Stomach smooth muscle (tissue), 2 donors: ENCODE measurements at regions not wholly inside any gene's neighbourhood (a gene's known extent, or its start where the extent isn't known, plus 50 kb on each side); places are given as distances from the start of the nearest gene placed in this dataset.

Experiments used
- H3K27ac ChIP-seq: one replicate; pipeline ENCODE4 v1.7.0; 2013; ENCODE audit warnings: mild to moderate bottlenecking, low read length, inconsistent platforms
- H3K27me3 ChIP-seq, 2 donors: one replicate each; pipeline ENCODE4 v1.7.0; 2013; ENCODE audit warnings: low read length in 2 of 2; ENCODE audit not compliant: insufficient read depth in 2 of 2, control insufficient read depth in 1 of 2
- H3K36me3 ChIP-seq, 2 donors: one replicate each; pipeline ENCODE4 v1.7.0; 2013; ENCODE audit warnings: low read length in 2 of 2; ENCODE audit not compliant: control insufficient read depth in 2 of 2, insufficient read depth in 2 of 2
- H3K4me1 ChIP-seq: one replicate; pipeline ENCODE4 v1.7.0; 2013; ENCODE audit warnings: low read length; ENCODE audit not compliant: control insufficient read depth, insufficient read depth
- H3K4me3 ChIP-seq, 2 donors: one replicate each; pipeline ENCODE4 v1.7.0; 2013; ENCODE audit warnings: low read length in 2 of 2
- H3K9ac ChIP-seq, 2 donors: one replicate each; pipeline ENCODE4 v1.7.0; 2013; ENCODE audit warnings: low read length in 2 of 2, mild to moderate bottlenecking in 1 of 2
- H3K9me3 ChIP-seq, 2 donors: one replicate each; pipeline ENCODE4 v1.7.0; 2013; ENCODE audit warnings: low read length in 2 of 2; ENCODE audit not compliant: control insufficient read depth in 2 of 2
- donor health status: healthy.
- donor health status: Pancreatic carcinoma.

DNA sequence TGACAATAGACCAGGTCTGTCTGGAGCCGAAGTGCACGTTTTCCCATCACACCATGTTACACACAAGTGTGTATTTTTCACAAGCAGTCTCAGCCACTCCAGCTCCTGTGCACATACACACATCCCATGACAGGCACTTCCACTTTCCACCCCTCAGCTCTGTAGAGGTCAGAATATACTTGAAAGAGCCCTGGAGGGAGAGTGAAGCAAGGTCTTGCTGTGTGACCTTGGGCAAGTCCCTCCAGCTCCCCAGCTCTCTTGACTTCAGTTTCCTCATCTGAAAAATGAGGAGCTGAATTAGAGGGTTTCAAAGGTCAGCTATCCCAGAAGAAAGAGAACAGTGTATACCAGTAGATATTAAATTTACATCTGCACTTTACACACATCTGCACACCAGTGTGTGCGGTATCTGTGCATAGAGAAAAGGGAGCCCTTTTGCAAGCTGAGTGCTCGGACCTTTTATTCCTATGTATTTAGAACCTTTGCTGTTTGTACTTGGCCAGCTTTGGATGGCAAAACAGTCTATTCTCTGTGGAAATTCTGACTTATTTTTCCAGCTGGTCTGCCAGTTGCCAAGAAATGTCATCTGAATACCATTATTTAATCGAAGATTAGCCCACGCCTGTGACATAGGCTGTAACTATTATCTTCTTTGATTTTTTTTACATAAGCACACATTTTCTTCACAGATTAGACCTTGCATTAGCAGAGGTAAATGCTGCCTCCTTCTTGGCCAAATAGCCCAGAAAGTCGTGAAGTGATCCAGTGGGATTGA, 528.0 kb downstream of the BNC2 start:
- Histone ChIP-seq H3K27ac (no peak overlapping the region), H3K4me3 (no peak overlapping the region), H3K27me3 (no peaks in the 10 kb centered on the region), H3K36me3 (no peaks in the 10 kb centered on the region), H3K9me3 (no peaks in the 10 kb centered on the region), H3K9ac (no peak overlapping the region), H3K4me1 (peaks cover 11% of the 10 kb centered on the region)

DNA sequence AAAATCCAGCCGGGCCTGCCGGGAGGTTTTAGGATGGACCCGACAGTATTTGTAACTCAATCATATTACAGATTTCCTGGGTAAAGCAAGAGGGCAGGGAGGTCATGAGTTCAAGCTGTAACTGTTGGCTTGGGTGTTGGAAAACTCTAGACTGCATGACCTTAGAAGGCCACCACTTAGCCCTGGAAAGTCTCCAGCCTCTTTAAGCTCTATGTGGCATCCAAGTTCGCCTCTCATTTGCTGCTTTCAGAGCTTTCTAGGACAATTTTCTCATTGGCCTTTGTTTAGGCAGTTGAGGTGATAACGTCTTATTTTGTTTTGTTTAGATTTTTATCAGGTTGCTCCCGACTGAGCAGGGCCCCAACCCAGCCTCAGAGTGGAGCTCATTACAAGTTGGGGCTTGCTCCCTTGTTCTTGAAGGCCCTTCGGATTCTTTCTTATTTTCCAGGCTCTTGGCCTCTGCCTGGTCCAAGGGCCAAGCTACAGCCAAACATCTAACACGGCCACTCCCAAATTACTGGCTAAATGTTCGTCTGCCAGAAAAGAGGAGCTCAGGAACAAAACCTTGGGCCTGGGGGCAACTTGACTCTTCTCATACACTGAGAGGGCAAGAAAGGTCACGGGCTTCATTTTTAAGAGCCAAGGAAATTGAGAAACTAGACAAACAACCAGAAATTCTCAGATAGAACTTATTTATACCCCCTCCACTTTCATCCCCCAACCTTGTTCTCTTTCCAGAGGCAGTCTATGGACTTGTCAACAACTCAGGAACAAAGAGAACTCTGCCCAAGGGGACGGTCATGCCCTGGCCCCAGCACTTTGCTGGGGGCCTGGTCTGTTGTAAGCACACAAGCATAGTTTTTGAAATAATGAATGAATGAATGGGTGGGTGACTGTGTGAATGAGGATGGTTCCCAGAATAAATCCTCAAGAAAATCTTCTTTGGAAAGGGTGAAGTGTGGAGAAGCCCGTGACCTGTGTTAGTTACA, 526.9 kb downstream of the BNC2 start:
- H3K9me3 ChIP-seq = no peaks in the 10 kb centered on the region
- H3K9ac ChIP-seq = no peak overlapping the region
- H3K4me3 ChIP-seq = no peak overlapping the region
- peaks cover 11% of the 10 kb centered on the region for H3K4me1 ChIP-seq
- H3K36me3 ChIP-seq = no peaks in the 10 kb centered on the region
- no peaks in the 10 kb centered on the region for H3K27me3 ChIP-seq
- H3K27ac ChIP-seq = no peak overlapping the region

DNA sequence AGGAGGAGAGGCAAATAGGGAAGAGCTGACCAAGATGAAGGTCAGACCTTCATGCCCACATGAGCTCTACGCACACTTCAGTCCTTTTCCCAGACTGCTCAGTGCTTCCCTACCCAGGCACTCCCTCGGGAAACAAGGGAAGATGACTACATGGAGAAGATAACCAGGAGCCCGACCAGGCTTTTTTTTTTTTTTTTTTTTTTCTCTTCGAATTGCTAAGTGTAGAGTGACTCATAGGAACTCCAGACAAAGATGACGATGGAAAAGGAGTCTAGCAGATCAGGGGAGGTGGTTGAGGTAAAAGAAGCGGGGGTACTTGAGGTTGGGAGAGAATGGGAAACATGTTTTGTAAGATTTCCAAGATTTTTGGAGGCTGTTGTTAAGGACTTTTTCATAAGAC, 526.1 kb downstream of the BNC2 start:
- Histone ChIP-seq H3K27ac (no peak overlapping the region), H3K9ac (no peak overlapping the region), H3K27me3 (no peaks in the 10 kb centered on the region), H3K4me1 (peaks cover 11% of the 10 kb centered on the region), H3K4me3 (no peak overlapping the region), H3K9me3 (no peaks in the 10 kb centered on the region), H3K36me3 (no peaks in the 10 kb centered on the region)

DNA sequence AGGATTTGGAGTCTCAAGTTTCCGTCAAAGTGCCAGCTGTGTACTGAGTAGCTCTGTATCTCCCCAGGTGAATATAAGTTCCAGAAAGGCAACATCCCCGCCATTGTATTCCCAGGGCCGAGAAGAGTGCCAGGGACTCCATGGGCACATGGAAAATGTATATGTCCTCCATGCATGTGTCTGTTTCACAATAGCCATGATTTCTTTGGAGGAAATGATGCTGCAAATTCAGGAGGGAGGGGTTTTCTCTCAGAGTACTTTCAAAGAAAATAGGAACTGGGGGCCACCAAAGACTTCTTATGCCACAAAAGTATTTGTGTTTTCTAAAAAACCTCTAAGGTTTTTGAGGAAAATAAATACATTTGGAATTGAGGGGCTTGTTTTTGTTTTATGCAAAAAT, 524.6 kb downstream of the BNC2 start:
- Histone ChIP-seq H3K27me3 (no peaks in the 10 kb centered on the region), H3K27ac (no peak overlapping the region), H3K9me3 (no peaks in the 10 kb centered on the region), H3K4me3 (no peak overlapping the region), H3K9ac (no peak overlapping the region), H3K4me1 (peaks cover 11% of the 10 kb centered on the region), H3K36me3 (no peaks in the 10 kb centered on the region)

DNA sequence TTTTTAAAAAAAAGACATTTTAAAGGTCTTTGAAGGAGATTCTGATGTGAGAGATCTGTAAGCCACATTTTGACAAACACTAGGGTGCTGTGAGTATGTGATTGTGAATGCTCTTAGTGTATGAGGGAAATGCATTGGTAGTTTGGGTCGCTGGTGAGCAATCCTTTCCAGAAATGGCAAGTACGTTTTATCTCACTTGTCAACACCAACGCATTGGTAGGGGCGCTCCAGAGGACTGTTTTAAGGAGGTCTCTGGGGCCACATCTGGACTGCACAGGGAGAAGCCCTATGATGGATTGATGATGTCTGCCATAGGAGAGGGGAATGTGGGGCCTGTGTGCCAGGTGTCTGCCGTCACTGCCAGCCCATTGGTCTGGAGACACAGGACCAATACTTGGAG, 522.6 kb downstream of the BNC2 start:
- H3K4me3 ChIP-seq = no peak overlapping the region
- peaks cover 8% of the 10 kb centered on the region for H3K4me1 ChIP-seq
- H3K9me3 ChIP-seq = no peaks in the 10 kb centered on the region
- H3K27me3 ChIP-seq = no peaks in the 10 kb centered on the region
- no peak overlapping the region for H3K9ac ChIP-seq
- H3K27ac ChIP-seq = no peak overlapping the region
- H3K36me3 ChIP-seq = no peaks in the 10 kb centered on the region

DNA sequence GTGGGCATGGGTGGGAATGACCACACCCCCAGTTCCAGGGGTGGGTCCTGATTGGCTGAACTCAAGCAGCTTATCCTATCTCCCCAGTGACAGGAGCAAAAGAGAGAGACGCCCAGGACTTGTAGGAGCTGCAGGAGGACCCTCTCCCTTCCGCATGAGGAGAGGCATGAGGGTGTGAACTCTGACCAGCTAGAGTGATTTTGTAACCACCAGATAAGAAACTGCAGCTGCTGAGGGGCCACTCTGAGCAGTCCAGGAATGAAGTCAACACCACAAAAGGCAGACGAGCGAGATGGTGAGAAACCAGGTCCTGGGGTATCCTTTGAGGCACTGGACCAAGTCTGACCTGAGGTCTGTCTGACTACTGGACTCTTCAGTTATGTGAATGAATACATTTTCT, 521.9 kb downstream of the BNC2 start:
- no peaks in the 10 kb centered on the region for H3K36me3 ChIP-seq
- H3K9me3 ChIP-seq = no peaks in the 10 kb centered on the region
- H3K4me3 ChIP-seq = no peak overlapping the region
- no peak overlapping the region for H3K9ac ChIP-seq
- H3K27ac ChIP-seq = no peak overlapping the region
- H3K4me1 ChIP-seq = peaks cover 3% of the 10 kb centered on the region
- no peaks in the 10 kb centered on the region for H3K27me3 ChIP-seq

DNA sequence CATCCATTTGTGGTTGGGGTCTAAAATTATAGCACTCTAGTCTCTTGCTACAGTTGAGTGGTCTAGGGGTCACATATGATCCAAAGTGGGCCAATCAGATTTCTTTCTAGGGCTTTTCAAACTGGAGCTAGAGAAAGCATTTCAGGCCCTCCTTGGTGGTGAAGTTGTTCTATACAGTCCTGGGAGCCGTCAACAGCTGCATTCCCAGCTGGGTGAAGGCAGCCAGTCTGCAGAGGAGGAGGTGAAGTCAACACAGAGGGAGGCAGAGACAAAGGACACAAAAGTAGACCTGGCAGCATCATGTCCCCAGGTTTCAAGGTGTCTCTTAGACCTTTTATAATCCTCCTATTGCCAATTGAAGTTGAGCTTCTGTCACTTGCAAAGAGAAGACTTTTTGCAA, 518.2 kb downstream of the BNC2 start:
- Histone ChIP-seq H3K9ac (no peak overlapping the region), H3K9me3 (no peaks in the 10 kb centered on the region), H3K27me3 (no peaks in the 10 kb centered on the region), H3K4me3 (no peak overlapping the region), H3K36me3 (no peaks in the 10 kb centered on the region), H3K4me1 (no peaks in the 10 kb centered on the region), H3K27ac (no peak overlapping the region)

DNA sequence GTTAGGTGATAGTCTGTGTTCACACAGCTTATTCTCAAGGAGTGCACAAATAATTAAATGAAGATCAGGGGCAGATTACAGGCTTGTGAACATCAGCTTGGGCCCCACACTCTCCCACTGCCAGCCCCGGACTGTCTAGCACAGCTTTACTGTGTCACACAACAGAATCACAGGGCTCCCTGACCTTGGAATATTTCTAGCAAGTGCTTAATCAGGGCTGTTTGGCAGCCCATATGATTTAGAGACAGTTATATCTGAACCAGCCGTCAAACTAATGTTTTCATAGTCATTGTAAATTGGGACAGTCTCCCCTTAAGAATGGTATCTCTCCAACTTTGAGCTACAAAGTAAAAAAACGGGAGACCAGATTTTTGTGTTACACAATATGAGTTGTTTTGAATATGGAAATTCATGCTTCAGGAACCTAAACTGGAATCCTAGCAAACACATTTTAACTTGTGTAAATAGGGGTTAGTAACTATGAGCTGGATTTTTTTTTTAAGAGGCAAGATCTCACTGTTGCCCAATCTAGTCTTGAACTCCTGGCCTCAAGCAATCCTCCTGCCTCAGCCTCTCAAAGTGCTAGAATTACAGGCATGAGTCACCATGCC, 517.6 kb downstream of the BNC2 start:
- H3K9ac ChIP-seq = no peak overlapping the region
- H3K36me3 ChIP-seq = no peaks in the 10 kb centered on the region
- no peak overlapping the region for H3K27ac ChIP-seq
- no peaks in the 10 kb centered on the region for H3K9me3 ChIP-seq
- no peak overlapping the region for H3K4me3 ChIP-seq
- H3K4me1 ChIP-seq = no peaks in the 10 kb centered on the region
- no peaks in the 10 kb centered on the region for H3K27me3 ChIP-seq

DNA sequence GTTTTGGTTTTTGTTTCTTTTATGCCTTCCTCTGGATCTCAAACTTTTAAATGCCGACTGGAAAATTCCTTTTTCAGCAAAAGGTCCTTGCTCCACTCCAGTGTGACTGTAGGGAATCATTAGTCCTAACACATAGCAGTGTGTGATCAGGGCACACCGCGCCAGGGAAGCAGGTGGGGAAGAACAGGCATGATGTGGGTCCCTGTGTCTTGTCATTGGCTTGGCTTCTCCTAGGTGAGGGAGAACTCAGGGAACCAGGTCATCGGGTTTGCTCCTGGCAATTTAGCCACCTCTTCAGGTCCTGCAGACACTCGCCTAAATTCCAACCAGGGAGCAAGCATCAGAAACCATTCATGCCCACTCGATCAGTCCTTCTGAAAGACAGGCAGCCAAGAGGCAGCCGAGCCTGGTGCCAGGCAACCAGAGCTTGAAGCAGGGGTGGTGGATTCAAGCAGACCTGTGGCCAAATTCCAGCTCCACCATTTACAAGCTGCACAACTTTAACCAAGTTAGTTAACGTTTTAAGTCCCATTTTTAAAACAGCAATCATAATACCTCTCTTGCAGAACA, 514.2 kb downstream of the BNC2 start:
- no peak overlapping the region for H3K9ac ChIP-seq

DNA sequence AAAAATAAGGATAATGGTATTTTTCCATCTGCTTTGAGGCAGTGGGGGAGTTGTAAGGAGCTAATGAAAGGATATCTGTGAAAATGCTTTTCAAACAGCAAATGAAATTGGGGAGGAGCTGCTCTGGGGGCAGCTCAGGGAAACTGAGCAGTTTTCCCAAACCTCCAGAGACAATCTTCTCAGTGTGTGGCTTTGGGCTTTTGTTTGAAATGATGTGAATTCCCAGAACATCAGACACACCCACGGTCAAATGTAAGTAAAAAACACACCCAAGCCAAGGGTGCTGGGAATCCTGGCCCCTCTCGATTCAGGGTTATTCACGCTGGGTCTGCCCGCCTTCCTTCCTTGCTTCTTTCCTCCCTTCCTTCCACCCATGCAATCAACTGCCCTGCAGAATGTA, 512.6 kb downstream of the BNC2 start:
- no peaks in the 10 kb centered on the region for H3K4me1 ChIP-seq
- H3K9ac ChIP-seq = no peak overlapping the region
- H3K27ac ChIP-seq = no peak overlapping the region
- no peaks in the 10 kb centered on the region for H3K36me3 ChIP-seq
- H3K4me3 ChIP-seq = no peak overlapping the region
- H3K9me3 ChIP-seq = no peaks in the 10 kb centered on the region
- no peaks in the 10 kb centered on the region for H3K27me3 ChIP-seq

More for the DNA sequence above, 514.2 kb downstream of the BNC2 start:
- Histone ChIP-seq H3K4me3 (no peak overlapping the region), H3K36me3 (no peaks in the 10 kb centered on the region), H3K27me3 (no peaks in the 10 kb centered on the region), H3K27ac (no peak overlapping the region), H3K4me1 (no peaks in the 10 kb centered on the region), H3K9me3 (no peaks in the 10 kb centered on the region)
